Left forelimb (tissue), 1 donor: ENCODE measurements at regions not wholly inside any gene's neighbourhood (a gene's known extent, or its start where the extent isn't known, plus 50 kb on each side); places are given as distances from the start of the nearest gene placed in this dataset.

Experiments
- DNase-seq: peaks from one replicate; pipeline ENCODE4 v3.0.0-alpha.2; 2018; ENCODE audit warnings: low spot score

- no peak for DNase-seq
Observed at GRCh38 chr6:53744321-53744720, 50.5 kb upstream of the LRRC1 start.

- no peak for DNase-seq
Observed at GRCh38 chr6:53741034-53741823, 53.6 kb upstream of the LRRC1 start.

- DNase-seq: no peak
Observed at GRCh38 chr6:53737746-53738145, 57.1 kb upstream of the LRRC1 start.

- no peak for DNase-seq
Observed at GRCh38 chr6:53735896-53736295, 58.9 kb upstream of the LRRC1 start.

- DNase-seq: no peak
Observed at GRCh38 chr6:53734473-53735299, 60.1 kb upstream of the LRRC1 start.

GRCh38 chr6:53731866-53732636, 62.8 kb upstream of the LRRC1 start:
- no peak for DNase-seq

GRCh38 chr6:53730767-53731166, 64.0 kb upstream of the LRRC1 start:
- no peak for DNase-seq

GRCh38 chr6:53728570-53729194, 63.1 kb upstream of the KLHL31 start:
- peak; percentile 68 for DNase-seq

- DNase-seq: no peak
Observed at GRCh38 chr6:53727748-53728147, 62.2 kb upstream of the KLHL31 start.

- peak; percentile 79 for DNase-seq
Observed at GRCh38 chr6:53725791-53726575, 60.4 kb upstream of the KLHL31 start.

GRCh38 chr6:53724501-53724900, 58.9 kb upstream of the KLHL31 start:
- no peak for DNase-seq

- DNase-seq: no peak
Observed at GRCh38 chr6:53723331-53723730, 57.8 kb upstream of the KLHL31 start.

- DNase-seq: no peak
Observed at GRCh38 chr6:53721766-53722165, 56.2 kb upstream of the KLHL31 start.

GRCh38 chr6:53718597-53719460, 53.3 kb upstream of the KLHL31 start:
- DNase-seq: no peak

GRCh38 chr6:53717566-53717965, 52.0 kb upstream of the KLHL31 start:
- DNase-seq: no peak

GRCh38 chr6:53715434-53715833, 49.9 kb upstream of the KLHL31 start:
- no peak for DNase-seq
